Heart left ventricle (tissue), 13 donors: ENCODE measurements at regions not wholly inside any gene's neighbourhood (a gene's known extent, or its start where the extent isn't known, plus 50 kb on each side); places are given as distances from the start of the nearest gene placed in this dataset.

Experiments
- CTCF ChIP-seq, 12 donors: fragments of 200-600 bp; sonication (generic) in 4 of 12; IDR thresholded peaks; one replicate each; pipeline versions ENCODE4 v1.5.0 to v1.8.0; 2018 to 2022; ENCODE audit warnings: antibody characterized with exemption in 12 of 12, mild to moderate bottlenecking in 5 of 12
- POLR2A ChIP-seq, 2 donors: fragments of 450-650 bp; IDR thresholded peaks; one replicate each; pipeline ENCODE4 v1.6.1; 2017; ENCODE audit warnings: antibody characterized with exemption in 2 of 2, mild to moderate bottlenecking in 2 of 2, moderate library complexity in 2 of 2
- donor health status: ischemic (EF 13 %, LVEDD 7.1; RV severe dilation, severe dysfunction).
- donor health status: DM: no; HTN: yes; CAD: no.
- donor health status: DM: no; HTN: no; CAD: no.
- donor health status: ischemic (EF 25% LVEDD 6.9; RV normal size, moderate dysfunction).
- donor health status: ischemic (EF 25% LVEDD 5.7; RV mildly dilated, moderate dysfunction).
- donor health status: ischemic (EF 35%, LVEDD 5.7; RV mildly dilated, moderate dysfunction).
- donor health status: nonischemic (EF 11% LVEDD 7.7; RV severe dilation, severe dysfunction).
- donor health status: DM: yes; HTN: yes; CAD: no.
- donor health status: PGD.
- donor health status: ischemic (EF 29% LVEDD 5.4; RV normal size, mild dysfunction).
- donor health status: nonischemic (EF 23%, LVEDD 6.1; RV moderate dilation, normal function).

- no peak for TF ChIP-seq CTCF (IDR thresholded peaks at IDR 0.05)
- TF ChIP-seq POLR2A (IDR thresholded peaks at IDR 0.05), result no peak
Measured at GRCh38 chr20:60899320-60899719, 352.7 kb upstream of the CDH4 start.
